GM23248 (cell line): ENCODE measurements at regions not wholly inside any gene's neighbourhood (a gene's known extent, or its start where the extent isn't known, plus 50 kb on each side); places are given as distances from the start of the nearest gene placed in this dataset.

ENCODE experiments used
- EZH2 ChIP-seq: fragments of 200-600 bp; sonication (generic); IDR thresholded peaks from 2 replicates; pipeline ENCODE4 v1.6.1; 2018; ENCODE audit warnings: antibody characterized with exemption, mild to moderate bottlenecking; ENCODE audit not compliant: insufficient read depth, poor library complexity, severe bottlenecking
- EZH2phosphoT487 ChIP-seq: fragments of 200-600 bp; sonication (generic); IDR thresholded peaks from 2 replicates; pipeline ENCODE4 v1.6.1; 2018; ENCODE audit warnings: antibody characterized with exemption, moderate library complexity, mild to moderate bottlenecking, low read depth; ENCODE audit not compliant: insufficient read depth

DNA sequence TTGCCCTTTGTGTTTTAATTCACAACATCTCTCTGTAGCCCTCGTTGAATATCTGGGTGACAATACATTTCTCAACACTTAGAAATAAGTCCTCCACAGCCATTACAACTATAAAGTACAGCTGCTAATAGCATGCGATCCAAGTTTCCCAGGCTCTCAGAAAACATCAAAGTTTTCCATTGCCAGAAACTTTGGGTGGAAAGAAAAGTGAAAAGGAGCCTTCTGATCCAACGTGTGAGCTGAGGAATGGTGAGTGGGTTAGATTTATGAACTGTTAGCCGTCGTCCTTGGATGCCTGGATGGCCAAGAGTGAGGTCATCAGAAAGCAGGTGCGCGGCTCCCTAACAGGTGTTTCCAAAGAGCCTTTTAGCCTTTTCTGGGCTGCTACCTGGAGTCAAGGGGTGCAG is 258.0 kb downstream of the PMP22 start:
- TF ChIP-seq EZH2phosphoT487 (no peak), EZH2 (no peak)
